ENCODE measurements at regions not wholly inside any gene's neighbourhood (a gene's known extent, or its start where the extent isn't known, plus 50 kb on each side); places are given as distances from the start of the nearest gene placed in this dataset.

DNA sequence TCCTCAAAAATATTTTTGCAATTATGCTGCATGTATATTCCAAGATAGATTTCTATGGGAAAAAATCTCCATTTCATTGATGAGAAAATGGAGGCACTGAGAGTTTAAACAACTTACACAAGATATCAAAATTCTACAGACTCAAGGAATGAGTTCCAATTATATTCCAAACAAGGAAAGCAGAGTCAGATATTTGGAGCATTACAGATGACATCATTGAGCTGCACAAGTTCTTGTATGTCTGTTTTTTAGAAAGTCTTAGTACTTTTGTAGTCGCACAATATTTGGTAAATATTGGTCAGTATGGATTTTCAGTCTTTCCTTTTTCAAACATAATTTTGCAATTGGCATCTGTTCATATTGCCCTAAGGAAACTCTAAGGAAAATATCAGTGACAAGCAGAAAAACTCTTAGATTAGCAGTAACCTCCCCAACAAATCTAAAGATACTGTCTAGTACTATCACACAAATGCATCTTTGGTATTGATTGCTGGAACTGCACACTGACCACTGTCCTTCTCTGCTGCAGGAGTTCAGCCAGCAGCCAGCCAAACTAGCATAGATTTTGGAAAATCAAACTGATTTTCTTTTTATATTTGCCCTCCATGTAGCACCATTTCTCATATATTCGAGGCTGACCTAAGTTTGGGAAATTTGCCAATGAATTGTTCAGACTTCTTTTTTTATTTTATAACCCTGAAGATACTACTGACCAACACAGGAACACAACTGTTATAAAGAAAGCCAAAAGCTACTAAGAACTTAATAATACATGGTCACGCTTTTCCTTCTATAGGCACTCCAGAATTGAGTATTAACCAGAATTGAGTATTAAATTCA lies 51.7 kb upstream of the TBX18 start:
- no peaks in the 10 kb centered on the region for H3K36me3 ChIP-seq (ENCODE audit: low read depth)

More for the DNA sequence above, 51.7 kb upstream of the TBX18 start:
- Histone ChIP-seq H3K4me3 (no peak overlapping the region), H3K4me1 (ENCODE audit: low read depth) (no peaks in the 10 kb centered on the region), H3K9me3 (peaks cover 4% of the 10 kb centered on the region)
- ATAC-seq (no peak), DNase-seq (no peak)
- intact Hi-C loops (cut with DNase I, micrococcal nuclease), result no loop called here
- TF ChIP-seq CTCF (IDR thresholded peaks at IDR 0.05), result no peak
